ENCODE measurements at regions not wholly inside any gene's neighbourhood (a gene's known extent, or its start where the extent isn't known, plus 50 kb on each side); places are given as distances from the start of the nearest gene placed in this dataset.

GRCh38 chr4:124505211-124505610 is 207.3 kb downstream of the ANKRD50 start:
- no peak for DNase-seq

GRCh38 chr4:124509151-124509550 is 203.4 kb downstream of the ANKRD50 start:
- DNase-seq: no peak

GRCh38 chr4:124514588-124514987 is 197.9 kb downstream of the ANKRD50 start:
- no peak for DNase-seq

- no peak for DNase-seq
Measured at GRCh38 chr4:124515591-124515990, 196.9 kb downstream of the ANKRD50 start.

- DNase-seq: no peak
Measured at GRCh38 chr4:124519196-124519595, 193.3 kb downstream of the ANKRD50 start.

GRCh38 chr4:124523816-124524215 is 188.7 kb downstream of the ANKRD50 start:
- DNase-seq: no peak

GRCh38 chr4:124525524-124525923 is 187.0 kb downstream of the ANKRD50 start:
- DNase-seq: no peak

- no peak for DNase-seq
Measured at GRCh38 chr4:124526331-124526730, 186.2 kb downstream of the ANKRD50 start.

- no peak for DNase-seq
Measured at GRCh38 chr4:124526769-124527168, 185.8 kb downstream of the ANKRD50 start.

GRCh38 chr4:124527364-124527763 is 185.2 kb downstream of the ANKRD50 start:
- no peak for DNase-seq

GRCh38 chr4:124529131-124529530 is 183.4 kb downstream of the ANKRD50 start:
- DNase-seq: no peak

- no peak for DNase-seq
Measured at GRCh38 chr4:124530464-124531077, 182.0 kb downstream of the ANKRD50 start.

- DNase-seq: no peak
Measured at GRCh38 chr4:124534131-124534530, 178.4 kb downstream of the ANKRD50 start.

GRCh38 chr4:124535003-124535402 is 177.5 kb downstream of the ANKRD50 start:
- no peak for DNase-seq

- no peak for DNase-seq
Measured at GRCh38 chr4:124536946-124537345, 175.6 kb downstream of the ANKRD50 start.

GRCh38 chr4:124537971-124538370 is 174.6 kb downstream of the ANKRD50 start:
- DNase-seq: no peak

GRCh38 chr4:124540014-124540413 is 172.5 kb downstream of the ANKRD50 start:
- DNase-seq: no peak

- no peak for DNase-seq
Measured at GRCh38 chr4:124541652-124542420, 170.7 kb downstream of the ANKRD50 start.

- no peak for DNase-seq
Measured at GRCh38 chr4:124555959-124556358, 156.6 kb downstream of the ANKRD50 start.

GRCh38 chr4:124564121-124564520 is 148.4 kb downstream of the ANKRD50 start:
- DNase-seq: no peak

GRCh38 chr4:124565371-124565770 is 147.2 kb downstream of the ANKRD50 start:
- DNase-seq: no peak

- DNase-seq: no peak
Measured at GRCh38 chr4:124566030-124566429, 146.5 kb downstream of the ANKRD50 start.

- no peak for DNase-seq
Measured at GRCh38 chr4:124573056-124573455, 139.5 kb downstream of the ANKRD50 start.

GRCh38 chr4:124579896-124580295 is 132.6 kb downstream of the ANKRD50 start:
- DNase-seq: no peak

GRCh38 chr4:124583797-124584196 is 128.7 kb downstream of the ANKRD50 start:
- no peak for DNase-seq
